HL-60 (cell line): ENCODE measurements at regions not wholly inside any gene's neighbourhood (a gene's known extent, or its start where the extent isn't known, plus 50 kb on each side); places are given as distances from the start of the nearest gene placed in this dataset.

ENCODE experiments used
- DNase-seq, 2 experiments: peaks; one replicate each; pipeline ENCODE4 v3.0.0-alpha.2; 2010 to 2020; ENCODE audit warnings: low read depth in 1 of 2, low spot score in 1 of 2
- H3K27ac ChIP-seq: fragments of 250-450 bp; sonication (Bioruptor Pico); replicated peaks from 2 replicates; pipeline ENCODE4 v1.5.1; 2020; ENCODE audit warnings: mild to moderate bottlenecking, moderate library complexity
- H3K27me3 ChIP-seq: fragments of 250-450 bp; sonication (Bioruptor Pico); 2 replicates; pipeline ENCODE4 v1.5.1; 2021; ENCODE audit warnings: mild to moderate bottlenecking, moderate library complexity; ENCODE audit not compliant: insufficient read depth, poor library complexity, severe bottlenecking
- H3K4me3 ChIP-seq: replicated peaks from 2 replicates; pipeline ENCODE4 v1.5.1; 2011; ENCODE audit warnings: mild to moderate bottlenecking, control low read depth, low read length; ENCODE audit not compliant: insufficient read depth
- GABPA ChIP-seq: IDR thresholded peaks from 2 replicates; pipeline ENCODE4 v1.6.1; 2012; ENCODE audit warnings: low read depth
- POLR2AphosphoS5 ChIP-seq: IDR thresholded peaks from 2 replicates; pipeline ENCODE4 v1.6.1; 2012; ENCODE audit warnings: low read depth
- SPI1 ChIP-seq: IDR thresholded peaks from 2 replicates; pipeline ENCODE4 v1.6.1; 2012; ENCODE audit warnings: low read depth, mild to moderate bottlenecking, borderline replicate concordance
- TF ChIP-seq, protein P1 (sequence below): IDR thresholded peaks from 2 replicates; pipeline ENCODE4 v1.6.1; 2012; ENCODE audit warnings: low read depth; ENCODE audit not compliant: insufficient replicate concordance
- TF ChIP-seq, protein P2 (sequence below): IDR thresholded peaks from one replicate; pipeline ENCODE4 v1.5.1; 2011; ENCODE audit warnings: low read length, control low read depth, inconsistent platforms; ENCODE audit not compliant: insufficient read depth

DNA sequence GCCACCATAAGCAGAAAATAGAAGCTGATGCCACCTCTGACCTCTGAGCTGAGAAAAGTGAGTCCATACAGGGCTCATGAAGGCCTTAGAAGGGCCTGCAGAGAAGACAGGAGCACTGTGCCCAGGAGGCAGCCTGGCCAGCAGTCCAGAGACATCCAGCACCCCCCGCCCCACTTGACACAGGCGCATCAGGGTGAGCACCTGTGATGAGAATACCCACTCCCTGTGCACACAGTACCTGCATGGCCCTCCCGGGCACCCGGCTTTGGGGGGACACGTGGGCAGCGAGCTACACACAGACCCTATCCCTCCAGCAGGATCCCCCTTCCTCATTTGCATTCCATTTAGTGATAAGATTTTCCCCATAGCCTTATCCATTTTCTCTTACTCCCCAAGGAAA, 63.6 kb upstream of the NSMCE3 start:
- no peak overlapping the region for H3K27ac ChIP-seq
- no peaks in the 10 kb centered on the region for H3K27me3 ChIP-seq
- H3K4me3 ChIP-seq: no peak overlapping the region
- TF ChIP-seq, protein P1, sequence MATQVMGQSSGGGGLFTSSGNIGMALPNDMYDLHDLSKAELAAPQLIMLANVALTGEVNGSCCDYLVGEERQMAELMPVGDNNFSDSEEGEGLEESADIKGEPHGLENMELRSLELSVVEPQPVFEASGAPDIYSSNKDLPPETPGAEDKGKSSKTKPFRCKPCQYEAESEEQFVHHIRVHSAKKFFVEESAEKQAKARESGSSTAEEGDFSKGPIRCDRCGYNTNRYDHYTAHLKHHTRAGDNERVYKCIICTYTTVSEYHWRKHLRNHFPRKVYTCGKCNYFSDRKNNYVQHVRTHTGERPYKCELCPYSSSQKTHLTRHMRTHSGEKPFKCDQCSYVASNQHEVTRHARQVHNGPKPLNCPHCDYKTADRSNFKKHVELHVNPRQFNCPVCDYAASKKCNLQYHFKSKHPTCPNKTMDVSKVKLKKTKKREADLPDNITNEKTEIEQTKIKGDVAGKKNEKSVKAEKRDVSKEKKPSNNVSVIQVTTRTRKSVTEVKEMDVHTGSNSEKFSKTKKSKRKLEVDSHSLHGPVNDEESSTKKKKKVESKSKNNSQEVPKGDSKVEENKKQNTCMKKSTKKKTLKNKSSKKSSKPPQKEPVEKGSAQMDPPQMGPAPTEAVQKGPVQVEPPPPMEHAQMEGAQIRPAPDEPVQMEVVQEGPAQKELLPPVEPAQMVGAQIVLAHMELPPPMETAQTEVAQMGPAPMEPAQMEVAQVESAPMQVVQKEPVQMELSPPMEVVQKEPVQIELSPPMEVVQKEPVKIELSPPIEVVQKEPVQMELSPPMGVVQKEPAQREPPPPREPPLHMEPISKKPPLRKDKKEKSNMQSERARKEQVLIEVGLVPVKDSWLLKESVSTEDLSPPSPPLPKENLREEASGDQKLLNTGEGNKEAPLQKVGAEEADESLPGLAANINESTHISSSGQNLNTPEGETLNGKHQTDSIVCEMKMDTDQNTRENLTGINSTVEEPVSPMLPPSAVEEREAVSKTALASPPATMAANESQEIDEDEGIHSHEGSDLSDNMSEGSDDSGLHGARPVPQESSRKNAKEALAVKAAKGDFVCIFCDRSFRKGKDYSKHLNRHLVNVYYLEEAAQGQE: no peak
- TF ChIP-seq, protein P2, sequence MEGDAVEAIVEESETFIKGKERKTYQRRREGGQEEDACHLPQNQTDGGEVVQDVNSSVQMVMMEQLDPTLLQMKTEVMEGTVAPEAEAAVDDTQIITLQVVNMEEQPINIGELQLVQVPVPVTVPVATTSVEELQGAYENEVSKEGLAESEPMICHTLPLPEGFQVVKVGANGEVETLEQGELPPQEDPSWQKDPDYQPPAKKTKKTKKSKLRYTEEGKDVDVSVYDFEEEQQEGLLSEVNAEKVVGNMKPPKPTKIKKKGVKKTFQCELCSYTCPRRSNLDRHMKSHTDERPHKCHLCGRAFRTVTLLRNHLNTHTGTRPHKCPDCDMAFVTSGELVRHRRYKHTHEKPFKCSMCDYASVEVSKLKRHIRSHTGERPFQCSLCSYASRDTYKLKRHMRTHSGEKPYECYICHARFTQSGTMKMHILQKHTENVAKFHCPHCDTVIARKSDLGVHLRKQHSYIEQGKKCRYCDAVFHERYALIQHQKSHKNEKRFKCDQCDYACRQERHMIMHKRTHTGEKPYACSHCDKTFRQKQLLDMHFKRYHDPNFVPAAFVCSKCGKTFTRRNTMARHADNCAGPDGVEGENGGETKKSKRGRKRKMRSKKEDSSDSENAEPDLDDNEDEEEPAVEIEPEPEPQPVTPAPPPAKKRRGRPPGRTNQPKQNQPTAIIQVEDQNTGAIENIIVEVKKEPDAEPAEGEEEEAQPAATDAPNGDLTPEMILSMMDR: no peak
- TF ChIP-seq POLR2AphosphoS5 (no peak), SPI1 (no peak), GABPA (no peak)
- no peak for DNase-seq

DNA sequence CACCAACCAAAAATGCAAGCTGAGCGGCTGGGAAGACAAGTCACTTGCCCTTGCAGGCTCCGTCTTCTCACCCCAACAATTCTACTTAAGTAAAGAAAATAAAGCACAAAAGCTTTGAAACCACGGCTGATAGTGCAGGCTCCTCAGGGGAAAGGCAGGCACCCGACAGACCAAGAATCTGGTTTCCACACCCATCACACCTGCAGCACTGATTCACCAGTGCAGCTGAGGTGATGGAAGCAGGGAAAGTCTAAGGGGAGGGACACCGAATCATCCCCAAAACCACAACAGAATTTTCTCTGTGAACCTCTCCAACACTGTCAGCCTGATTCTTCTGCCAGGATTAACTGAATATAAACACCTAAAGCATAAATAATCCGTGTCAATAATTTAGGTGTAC, 62.0 kb upstream of the NSMCE3 start:
- no peak overlapping the region for H3K4me3 ChIP-seq
- TF ChIP-seq SPI1 (no peak), POLR2AphosphoS5 (no peak), GABPA (no peak)
- TF ChIP-seq, protein P2: no peak
- TF ChIP-seq, protein P1: no peak
- H3K27ac ChIP-seq: no peak overlapping the region
- H3K27me3 ChIP-seq: no peaks in the 10 kb centered on the region
- no peak for DNase-seq

DNA sequence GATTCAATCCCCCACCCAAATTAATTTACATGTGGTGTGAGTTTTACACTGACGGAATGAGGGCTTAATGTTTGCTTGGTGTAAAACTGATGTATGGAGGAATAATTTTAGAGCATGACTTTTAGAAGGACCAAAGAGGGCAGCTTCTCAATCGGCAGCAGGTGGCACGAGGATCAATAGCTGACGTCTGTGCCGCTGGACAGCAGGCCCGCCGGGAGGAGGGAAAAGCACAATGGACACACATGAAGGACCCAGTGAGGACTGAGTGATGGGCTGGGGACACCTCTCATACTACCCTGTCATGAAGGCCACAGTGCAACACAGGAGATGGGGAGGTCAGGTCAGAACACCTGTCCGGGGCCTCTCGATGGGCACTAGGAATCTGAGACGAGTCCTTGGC, 61.4 kb upstream of the NSMCE3 start:
- no peak overlapping the region for H3K27ac ChIP-seq
- TF ChIP-seq GABPA (no peak), POLR2AphosphoS5 (no peak), SPI1 (no peak)
- TF ChIP-seq, protein P1: no peak
- no peaks in the 10 kb centered on the region for H3K27me3 ChIP-seq
- DNase-seq: no peak
- no peak overlapping the region for H3K4me3 ChIP-seq

DNA sequence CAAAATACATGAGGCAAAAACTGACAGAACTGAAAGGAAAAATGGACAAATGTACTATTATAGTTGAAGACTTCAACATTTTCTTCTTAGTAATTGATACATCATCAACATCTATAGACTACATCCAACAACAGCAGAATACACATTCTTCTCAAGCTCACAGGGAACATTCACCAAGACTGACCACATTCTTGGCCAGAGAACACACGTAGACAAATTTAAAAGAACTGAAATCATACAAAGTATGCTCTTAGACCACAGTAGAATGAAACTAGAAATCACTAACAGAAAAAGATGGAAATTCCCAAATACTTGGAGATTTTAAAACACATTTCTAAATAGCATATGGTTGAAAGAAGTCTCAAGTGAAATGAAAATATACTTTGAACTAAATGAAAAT, 55.1 kb upstream of the NSMCE3 start:
- no peak for DNase-seq
- no peak overlapping the region for H3K4me3 ChIP-seq
- H3K27me3 ChIP-seq: no peaks in the 10 kb centered on the region
- no peak for TF ChIP-seq SPI1
- no peak for TF ChIP-seq POLR2AphosphoS5
- TF ChIP-seq, protein P2: no peak
- TF ChIP-seq GABPA: no peak
- TF ChIP-seq, protein P1: no peak
- H3K27ac ChIP-seq: no peak overlapping the region
